Heart left ventricle (tissue), 13 donors: ENCODE measurements at regions not wholly inside any gene's neighbourhood (a gene's known extent, or its start where the extent isn't known, plus 50 kb on each side); places are given as distances from the start of the nearest gene placed in this dataset.

ENCODE experiments used
- POLR2A ChIP-seq, 2 donors: fragments of 450-650 bp; IDR thresholded peaks; one replicate each; pipeline ENCODE4 v1.6.1; 2017; ENCODE audit warnings: antibody characterized with exemption in 2 of 2, mild to moderate bottlenecking in 2 of 2, moderate library complexity in 2 of 2
- TF ChIP-seq, protein P1 (sequence below), 12 donors: fragments of 200-600 bp; sonication (generic) in 4 of 12; IDR thresholded peaks; one replicate each; pipeline versions ENCODE4 v1.5.0 to v1.8.0; 2018 to 2022; ENCODE audit warnings: antibody characterized with exemption in 12 of 12, mild to moderate bottlenecking in 5 of 12
- donor health status: ischemic (EF 13 %, LVEDD 7.1; RV severe dilation, severe dysfunction).
- donor health status: DM: no; HTN: yes; CAD: no.
- donor health status: DM: no; HTN: no; CAD: no.
- donor health status: ischemic (EF 25% LVEDD 6.9; RV normal size, moderate dysfunction).
- donor health status: ischemic (EF 25% LVEDD 5.7; RV mildly dilated, moderate dysfunction).
- donor health status: ischemic (EF 35%, LVEDD 5.7; RV mildly dilated, moderate dysfunction).
- donor health status: nonischemic (EF 11% LVEDD 7.7; RV severe dilation, severe dysfunction).
- donor health status: DM: yes; HTN: yes; CAD: no.
- donor health status: PGD.
- donor health status: ischemic (EF 29% LVEDD 5.4; RV normal size, mild dysfunction).
- donor health status: nonischemic (EF 23%, LVEDD 6.1; RV moderate dilation, normal function).

DNA sequence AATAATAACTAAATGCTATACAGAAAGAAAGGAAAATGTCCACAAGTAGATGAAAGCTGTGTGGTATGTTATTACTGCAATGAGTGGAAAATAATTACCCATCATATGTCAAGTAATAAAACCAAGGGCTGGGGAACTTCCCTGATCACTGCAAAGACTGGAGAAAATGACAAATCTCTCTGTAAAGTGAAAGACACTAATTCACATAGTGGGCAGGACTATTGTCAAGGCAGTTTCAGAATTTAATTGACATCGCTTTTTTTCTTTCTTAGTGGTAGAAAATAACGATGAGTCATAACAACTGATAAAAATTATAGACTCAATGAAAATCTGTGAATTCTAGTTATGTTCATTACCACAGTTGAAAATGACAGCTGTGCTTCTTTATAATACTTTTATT, 153.7 kb upstream of the ST6GALNAC5 start:
- no peak for TF ChIP-seq POLR2A (IDR thresholded peaks at IDR 0.05)
- TF ChIP-seq, protein P1, sequence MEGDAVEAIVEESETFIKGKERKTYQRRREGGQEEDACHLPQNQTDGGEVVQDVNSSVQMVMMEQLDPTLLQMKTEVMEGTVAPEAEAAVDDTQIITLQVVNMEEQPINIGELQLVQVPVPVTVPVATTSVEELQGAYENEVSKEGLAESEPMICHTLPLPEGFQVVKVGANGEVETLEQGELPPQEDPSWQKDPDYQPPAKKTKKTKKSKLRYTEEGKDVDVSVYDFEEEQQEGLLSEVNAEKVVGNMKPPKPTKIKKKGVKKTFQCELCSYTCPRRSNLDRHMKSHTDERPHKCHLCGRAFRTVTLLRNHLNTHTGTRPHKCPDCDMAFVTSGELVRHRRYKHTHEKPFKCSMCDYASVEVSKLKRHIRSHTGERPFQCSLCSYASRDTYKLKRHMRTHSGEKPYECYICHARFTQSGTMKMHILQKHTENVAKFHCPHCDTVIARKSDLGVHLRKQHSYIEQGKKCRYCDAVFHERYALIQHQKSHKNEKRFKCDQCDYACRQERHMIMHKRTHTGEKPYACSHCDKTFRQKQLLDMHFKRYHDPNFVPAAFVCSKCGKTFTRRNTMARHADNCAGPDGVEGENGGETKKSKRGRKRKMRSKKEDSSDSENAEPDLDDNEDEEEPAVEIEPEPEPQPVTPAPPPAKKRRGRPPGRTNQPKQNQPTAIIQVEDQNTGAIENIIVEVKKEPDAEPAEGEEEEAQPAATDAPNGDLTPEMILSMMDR (IDR thresholded peaks at IDR 0.05), result no peak
